GM19395 (cell line): ENCODE measurements at regions not wholly inside any gene's neighbourhood (a gene's known extent, or its start where the extent isn't known, plus 50 kb on each side); places are given as distances from the start of the nearest gene placed in this dataset.
"Not testable (repeated sequence)": the region's sequence is repeated elsewhere in the genome, so short reads cannot be mapped to it uniquely, and the experiment has no call there.

ENCODE experiments used
- ATAC-seq: cut with Tn5 transposase; IDR thresholded peaks from one replicate; pipeline ENCODE4 v1.9.1; 2021; ENCODE audit warnings: mild to moderate bottlenecking, moderate library complexity; ENCODE audit not compliant: unreplicated experiment

GRCh38 chr3:34570916-34571705 lies 772.7 kb downstream of the PDCD6IP start:
- no peak for ATAC-seq

DNA sequence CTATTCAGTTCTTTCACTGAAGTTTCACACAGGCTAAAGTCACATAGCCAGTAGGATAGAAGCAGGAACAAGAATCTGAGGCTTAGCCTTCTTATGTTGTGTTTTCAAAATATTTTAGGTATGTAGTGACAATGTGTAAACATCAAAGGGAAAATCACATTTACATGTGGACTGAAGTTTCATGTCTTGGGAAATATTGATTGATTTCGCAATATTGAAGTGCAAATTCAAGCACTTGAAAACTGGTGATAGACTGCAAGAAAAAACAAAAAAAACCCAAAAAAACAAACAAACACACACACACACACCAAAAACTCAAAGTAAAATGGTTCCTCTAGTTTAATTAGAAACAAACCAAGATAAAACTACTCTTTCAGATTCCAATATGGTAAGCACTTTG lies 773.3 kb downstream of the PDCD6IP start:
- ATAC-seq = no peak

DNA sequence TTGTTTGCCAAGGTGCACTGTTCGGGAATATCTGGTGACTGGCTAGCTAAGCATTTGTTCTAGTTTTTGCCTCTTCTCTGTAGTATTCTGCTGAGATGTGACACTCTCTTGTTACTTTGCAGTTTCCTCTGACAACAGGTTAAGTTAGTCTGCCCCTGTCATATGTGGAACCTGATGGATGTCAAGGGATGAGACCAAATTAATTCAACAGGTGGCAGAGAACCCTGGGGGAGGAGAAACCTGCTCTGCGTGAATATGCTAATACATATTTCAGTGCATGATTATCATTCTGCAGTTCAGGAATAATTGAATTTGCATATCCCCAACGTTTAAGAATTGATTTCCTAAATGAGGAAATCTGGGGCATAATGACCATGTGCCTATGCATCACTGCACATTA lies 777.3 kb downstream of the PDCD6IP start:
- no peak for ATAC-seq

- ATAC-seq = no peak
These were observed 783.6 kb downstream of the PDCD6IP start for GRCh38 chr3:34582055-34582454.

- ATAC-seq = no peak
These were observed 785.0 kb downstream of the PDCD6IP start for GRCh38 chr3:34583451-34583850.

DNA sequence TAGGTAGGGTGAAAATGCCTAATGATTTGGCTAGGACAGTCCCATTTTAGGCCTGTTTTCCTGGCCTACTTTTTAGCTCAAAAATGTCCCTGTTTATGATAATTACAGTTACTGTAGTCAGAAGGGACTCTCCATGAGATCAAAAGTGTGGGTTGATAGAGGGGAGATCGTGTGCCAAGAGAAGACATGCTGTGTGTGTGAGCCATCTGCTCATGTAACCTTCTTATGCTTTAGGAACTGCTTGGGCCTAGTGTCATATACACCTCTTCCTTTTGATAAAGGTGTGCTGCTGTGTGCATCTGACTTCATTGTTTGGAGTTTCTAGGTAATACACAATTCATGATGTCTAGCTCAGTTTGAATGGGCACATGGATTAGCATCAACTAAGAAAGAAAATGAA lies 786.5 kb downstream of the PDCD6IP start:
- no peak for ATAC-seq

- ATAC-seq = no peak
These were observed 801.2 kb downstream of the PDCD6IP start for GRCh38 chr3:34599595-34599994.

DNA sequence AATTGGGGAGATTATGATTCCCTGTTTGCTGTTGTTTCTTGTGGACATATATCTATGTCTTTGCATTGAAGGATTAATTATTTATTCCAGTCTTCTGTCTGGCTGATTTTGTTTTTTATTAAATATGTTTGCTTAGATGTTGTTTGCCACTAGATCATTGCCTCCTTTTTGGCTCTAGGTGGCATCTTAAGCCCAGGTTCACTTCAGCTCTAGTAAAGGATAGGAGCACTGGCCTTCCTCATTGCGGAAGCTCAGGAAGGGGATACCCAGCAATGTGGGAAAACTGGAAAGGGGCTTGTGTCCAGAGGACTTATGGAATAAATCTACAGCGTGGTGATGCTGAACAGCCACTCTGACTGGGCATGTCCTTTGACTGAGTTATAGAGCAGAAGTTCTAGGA lies 821.6 kb downstream of the PDCD6IP start:
- no peak for ATAC-seq

- ATAC-seq = no peak
These were observed 828.3 kb downstream of the PDCD6IP start for GRCh38 chr3:34626699-34627098.

DNA sequence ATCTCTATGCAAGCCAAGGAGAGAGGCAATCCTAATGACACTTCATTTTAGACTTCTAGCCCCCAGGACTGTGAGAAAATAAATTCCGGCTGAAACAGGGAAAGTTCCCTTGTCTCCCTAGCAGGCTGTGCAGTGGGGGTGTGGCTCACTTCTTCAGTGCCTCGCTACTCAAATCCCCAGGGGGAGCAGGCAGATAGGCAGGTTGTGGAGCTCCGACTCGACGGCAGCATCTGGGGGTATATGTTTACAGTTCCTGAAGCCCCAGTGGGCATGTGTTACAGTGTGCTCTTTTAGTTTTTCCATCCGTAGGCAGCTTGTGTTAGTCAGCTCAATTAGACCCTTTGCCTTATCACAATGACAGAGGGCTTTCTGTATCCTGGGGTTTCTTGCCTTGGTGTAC lies 836.5 kb downstream of the PDCD6IP start:
- no peak for ATAC-seq

DNA sequence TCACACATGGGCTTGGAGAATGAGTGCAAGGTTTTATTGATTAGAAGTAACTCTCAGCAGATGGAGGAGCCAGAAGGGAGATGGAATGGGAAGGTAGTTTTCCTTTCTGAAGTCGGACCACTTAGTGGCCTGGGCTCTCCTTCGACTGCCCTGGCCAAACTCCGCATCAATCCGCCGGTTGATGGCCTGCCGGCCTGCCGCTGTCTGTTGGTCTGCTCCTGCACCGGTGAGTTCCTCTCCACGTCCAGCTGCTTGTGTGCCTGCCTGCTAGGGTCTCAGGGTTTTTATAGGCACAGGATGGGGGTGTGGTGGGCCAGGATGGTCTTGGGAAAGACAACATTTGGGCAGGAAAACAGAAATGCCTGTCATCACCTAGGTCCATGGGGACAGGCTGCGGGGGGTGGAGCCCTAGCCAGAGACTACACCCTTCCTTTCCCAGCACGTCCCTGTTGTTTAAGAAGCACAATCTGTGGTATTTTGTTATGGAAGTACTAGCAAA lies 837.0 kb downstream of the PDCD6IP start:
- no peak for ATAC-seq

DNA sequence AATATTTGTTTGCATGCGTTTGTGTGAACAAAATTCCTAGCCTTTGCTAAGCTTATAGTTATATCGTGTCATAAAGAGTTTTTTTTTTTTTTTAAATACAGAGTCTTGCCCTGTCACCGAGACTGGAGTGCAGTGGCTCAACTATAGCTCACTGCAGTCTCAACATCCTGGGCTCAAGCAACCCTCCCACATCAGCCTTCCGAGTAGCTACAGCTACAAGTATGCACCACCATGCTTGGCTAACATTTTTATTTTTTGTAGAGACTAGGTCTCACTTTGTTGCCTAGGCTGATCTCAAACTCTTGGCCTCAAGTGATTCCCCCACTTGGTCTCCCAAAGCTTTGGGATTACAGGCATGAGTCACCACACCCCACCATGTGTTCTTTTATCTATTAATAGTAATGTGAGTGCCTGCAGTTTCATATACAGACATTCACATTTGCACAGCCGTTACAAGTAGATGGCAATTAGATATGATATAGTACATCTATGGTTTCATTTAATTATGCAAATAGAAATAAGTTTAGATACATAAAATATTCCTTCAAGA lies 848.6 kb downstream of the PDCD6IP start:
- no peak for ATAC-seq

- no peak for ATAC-seq
These were observed 851.7 kb downstream of the PDCD6IP start for GRCh38 chr3:34650131-34650530.

- ATAC-seq = no peak
These were observed 870.5 kb downstream of the PDCD6IP start for GRCh38 chr3:34668915-34669314.

DNA sequence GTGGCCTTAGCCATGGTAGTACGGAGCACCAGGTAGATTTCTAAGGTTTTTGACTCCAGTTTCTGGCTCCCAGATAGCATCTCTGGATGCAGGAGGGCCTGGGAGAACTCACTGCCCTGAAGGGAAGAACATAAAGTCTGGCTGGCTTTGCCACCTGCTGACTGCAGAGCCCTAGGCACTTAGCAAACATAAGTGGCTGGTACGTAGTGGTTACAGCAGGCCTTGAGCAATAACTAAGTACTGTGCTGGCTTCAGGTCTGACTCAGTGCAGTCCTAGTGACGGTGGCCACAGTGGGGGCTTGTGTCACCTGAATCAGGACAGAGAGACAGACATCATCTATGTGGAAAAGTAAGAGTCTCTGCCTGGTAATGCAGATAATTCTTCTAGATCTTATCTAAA lies 871.1 kb downstream of the PDCD6IP start:
- ATAC-seq = no peak

DNA sequence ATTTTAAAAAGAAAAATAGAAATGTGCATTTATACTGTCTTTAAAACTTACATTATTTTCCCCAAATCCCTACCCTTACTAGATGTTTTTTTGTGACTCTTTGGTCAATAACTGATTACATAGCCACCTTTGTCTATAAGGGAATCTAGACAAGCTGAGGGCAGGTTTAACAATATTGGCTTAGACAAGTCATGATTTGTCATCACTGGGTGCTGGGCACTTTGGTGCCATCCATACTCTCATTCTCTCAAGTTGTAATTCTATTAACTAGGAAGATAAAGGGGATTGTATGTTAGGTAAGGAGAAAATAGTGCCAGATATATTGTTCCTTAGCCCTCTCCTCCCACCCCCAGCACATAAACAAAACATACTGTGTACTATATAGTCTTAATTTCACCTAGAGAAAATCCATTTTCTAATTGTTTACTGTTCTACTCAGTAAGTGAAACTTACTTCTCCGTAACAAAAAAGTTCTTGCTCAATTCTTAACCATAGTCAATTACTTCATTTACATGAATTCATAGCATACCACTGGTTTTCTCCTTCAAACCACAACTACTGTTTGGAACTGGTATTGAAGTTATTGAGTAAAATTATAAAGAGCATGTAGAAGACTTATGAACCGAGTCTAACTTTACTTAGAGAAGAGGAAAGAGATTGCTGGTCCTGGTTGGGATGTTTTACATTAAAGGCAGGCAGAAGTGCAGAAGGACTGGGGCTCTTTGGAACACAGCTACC lies 877.1 kb downstream of the PDCD6IP start:
- no peak for ATAC-seq

DNA sequence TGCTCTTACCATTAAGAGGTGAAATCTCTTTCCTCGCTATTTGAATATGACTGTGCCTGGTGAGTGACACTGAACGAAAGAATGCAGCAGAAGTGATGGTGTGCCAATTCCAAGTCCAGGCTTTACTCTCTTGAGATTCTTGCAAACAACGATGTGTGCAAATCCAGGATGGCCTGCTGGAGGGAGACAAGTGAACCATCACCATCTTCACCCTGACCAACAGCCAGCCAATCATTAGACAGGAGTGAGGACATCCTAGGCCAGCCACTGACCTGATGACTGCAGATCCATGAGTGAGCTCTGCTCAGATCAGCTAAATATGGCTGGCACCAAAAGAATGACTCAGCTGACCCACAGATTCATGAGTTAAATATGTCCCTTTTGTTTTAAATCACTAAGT lies 878.0 kb downstream of the PDCD6IP start:
- no peak for ATAC-seq

- ATAC-seq = no peak
These were observed 880.1 kb downstream of the PDCD6IP start for GRCh38 chr3:34678575-34678974.

GRCh38 chr3:34679055-34679454 lies 880.6 kb downstream of the PDCD6IP start:
- ATAC-seq = not testable (repeated sequence)

- ATAC-seq = peak; percentile 63
These were observed 885.4 kb downstream of the PDCD6IP start for GRCh38 chr3:34683851-34684250.

DNA sequence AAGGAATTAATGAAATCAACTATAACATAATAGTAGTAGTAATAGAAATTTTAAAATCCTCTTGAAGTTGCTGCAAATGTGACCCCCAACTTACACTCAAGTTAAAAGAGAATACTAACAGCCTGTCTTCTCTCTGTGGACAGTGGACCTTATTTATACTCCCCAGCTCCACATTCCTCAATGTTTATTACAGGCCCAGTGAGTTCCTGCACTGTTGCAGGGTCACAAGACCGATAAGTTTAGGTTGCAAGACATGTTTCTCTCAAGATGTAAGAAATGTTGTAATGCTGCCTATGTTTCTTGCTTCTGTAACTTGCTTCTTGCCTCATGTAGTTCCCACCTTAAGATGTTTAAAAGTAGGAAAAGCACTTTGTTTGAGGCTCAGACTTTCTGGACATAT lies 888.1 kb downstream of the PDCD6IP start:
- no peak for ATAC-seq

DNA sequence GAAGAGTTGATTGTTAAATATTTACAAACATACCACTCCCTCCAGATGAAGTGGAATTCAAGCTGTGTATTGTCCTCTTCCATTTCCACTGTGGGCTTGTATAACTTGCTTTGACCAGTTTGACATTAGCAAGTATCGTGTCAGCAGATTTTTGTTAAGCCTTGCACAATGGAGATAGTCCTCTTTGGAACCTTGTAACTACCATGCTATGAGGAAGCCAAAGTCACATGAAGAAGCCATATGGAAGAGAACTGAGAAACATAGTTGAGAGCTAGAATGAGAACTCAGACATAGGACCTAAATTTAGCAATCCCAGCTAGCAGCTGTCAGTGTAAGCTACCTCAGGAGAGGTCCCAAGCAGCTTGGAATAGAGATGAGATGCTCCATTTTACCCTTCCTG lies 889.2 kb downstream of the PDCD6IP start:
- no peak for ATAC-seq
